GM19372 (cell line): ENCODE measurements at regions not wholly inside any gene's neighbourhood (a gene's known extent, or its start where the extent isn't known, plus 50 kb on each side); places are given as distances from the start of the nearest gene placed in this dataset.
A peak's percentile ranks its signal among the peaks of the same experiment; 100 is the strongest.
"Not testable (repeated sequence)": the region's sequence is repeated elsewhere in the genome, so short reads cannot be mapped to it uniquely, and the experiment has no call there.

Experiments
- ATAC-seq: cut with Tn5 transposase; IDR thresholded peaks from one replicate; pipeline ENCODE4 v1.9.1; 2021; ENCODE audit warnings: mild to moderate bottlenecking, low read depth, moderate library complexity; ENCODE audit not compliant: unreplicated experiment

- ATAC-seq: no peak
Observed at GRCh38 chr4:86521373-86521969, 72.6 kb upstream of the PTPN13 start.

DNA sequence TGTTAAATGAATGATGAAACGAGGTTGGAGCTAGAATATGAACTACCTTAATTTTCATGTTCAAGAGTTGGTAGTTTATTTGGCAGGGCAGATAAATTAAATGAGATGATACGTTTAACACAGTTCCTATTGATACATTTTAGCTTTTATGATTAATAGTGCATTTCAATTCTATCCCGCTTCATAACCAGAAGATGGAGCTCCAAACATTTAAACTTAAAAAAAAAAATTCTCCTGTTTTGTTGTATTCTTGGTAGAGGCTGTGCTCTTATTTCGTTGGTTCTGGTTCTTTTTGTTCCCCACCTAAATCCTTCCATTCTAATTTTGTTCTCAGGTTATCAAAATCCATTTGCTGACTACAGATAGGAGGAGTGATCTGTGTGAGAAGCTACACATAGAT lies 71.8 kb upstream of the PTPN13 start:
- no peak for ATAC-seq

DNA sequence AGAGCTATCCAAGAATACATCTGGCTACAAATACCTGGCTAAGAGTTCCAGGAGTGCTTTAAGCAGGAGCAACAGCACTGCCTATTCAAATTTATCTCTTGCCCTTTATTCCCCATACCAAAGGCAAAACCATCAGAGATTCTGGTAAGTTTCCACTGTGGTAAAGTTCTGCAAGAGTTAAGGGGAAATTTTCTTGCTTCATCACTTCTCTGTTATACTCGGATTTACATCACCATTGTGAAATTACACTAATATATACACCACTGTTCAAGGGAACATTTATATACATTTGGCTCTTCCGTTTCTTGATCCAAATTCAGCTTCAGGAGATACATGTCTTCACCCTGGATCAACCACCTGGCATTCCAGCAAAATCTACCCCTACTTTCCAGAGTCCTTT lies 70.8 kb upstream of the PTPN13 start:
- no peak for ATAC-seq

DNA sequence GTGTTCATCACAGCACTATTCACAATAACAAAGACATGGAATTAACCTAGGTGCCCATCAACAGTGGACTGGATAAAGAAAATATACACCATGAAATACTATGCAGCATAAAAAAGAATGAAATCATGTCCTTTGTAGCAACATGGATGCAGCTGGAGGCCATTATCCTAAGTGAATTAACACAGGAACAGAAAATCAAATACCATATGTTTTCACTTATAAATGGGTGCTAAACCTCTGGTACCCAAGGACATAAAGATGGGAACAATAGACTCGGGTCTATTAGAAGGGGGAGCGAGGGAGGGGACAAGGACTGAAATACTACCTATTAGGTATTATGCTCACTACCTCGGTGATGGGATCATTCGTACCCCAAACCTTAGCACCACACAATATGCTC lies 66.4 kb upstream of the PTPN13 start:
- ATAC-seq: not testable (repeated sequence)

DNA sequence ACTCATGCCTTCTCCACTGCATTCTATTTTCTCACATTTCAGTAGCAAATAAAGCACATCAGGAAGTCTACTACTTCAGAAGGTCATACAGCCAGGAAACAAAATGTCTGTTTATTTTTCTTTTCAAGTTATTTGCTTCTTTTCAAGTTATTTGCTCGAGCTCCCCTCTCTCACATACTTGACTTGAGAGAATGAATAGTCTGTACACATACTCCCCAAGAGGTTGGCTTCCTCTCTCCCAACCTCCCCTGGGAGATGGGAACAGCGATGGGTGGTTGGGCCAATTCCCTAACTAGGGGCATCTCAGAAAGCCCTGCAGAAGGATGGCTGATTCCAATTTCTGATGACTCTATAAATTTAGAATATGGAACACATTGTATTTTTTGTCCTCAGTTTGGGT lies 64.7 kb upstream of the PTPN13 start:
- ATAC-seq: no peak

DNA sequence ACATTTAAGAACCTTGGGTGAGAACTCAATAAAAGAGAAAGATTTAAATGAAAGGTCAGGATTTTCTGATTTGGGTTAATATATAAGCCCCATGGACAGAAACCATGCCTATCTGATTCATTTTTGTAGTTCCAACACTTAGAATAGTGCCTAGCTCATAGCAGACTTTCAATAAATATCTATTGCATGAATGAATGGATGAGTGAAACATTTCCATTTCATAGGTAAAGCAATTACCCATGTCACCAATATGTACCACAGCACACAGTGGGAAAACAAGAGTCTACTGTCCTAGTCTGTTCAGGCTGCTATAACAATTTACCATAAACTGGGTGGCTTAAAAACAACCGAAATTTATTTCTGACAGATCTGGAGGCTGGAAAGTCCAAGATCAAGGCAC lies 63.9 kb upstream of the PTPN13 start:
- ATAC-seq: no peak

- ATAC-seq: no peak
Observed at GRCh38 chr4:86531440-86531839, 62.7 kb upstream of the PTPN13 start.

- ATAC-seq: no peak
Observed at GRCh38 chr4:86532851-86533250, 61.3 kb upstream of the PTPN13 start.

DNA sequence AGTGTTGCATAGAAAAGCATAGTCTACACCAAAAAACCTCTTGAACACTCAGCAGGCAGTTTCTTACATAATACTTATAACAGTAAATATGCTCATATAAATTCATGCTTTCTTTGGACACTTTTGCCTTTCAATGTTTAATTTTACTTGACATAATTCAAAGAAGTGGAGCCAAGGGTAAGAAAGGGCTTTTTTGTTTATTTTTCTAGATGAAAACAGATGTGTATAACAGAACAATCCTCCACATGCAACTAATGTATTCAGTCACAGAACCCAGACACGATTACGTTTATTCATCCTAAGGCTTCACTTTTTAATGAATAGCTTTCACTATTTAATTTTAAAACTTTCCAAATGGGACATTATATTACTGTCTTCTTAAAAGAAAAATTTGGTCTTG lies 58.0 kb upstream of the PTPN13 start:
- ATAC-seq: no peak

- ATAC-seq: no peak
Observed at GRCh38 chr4:86542319-86543027, 51.6 kb upstream of the PTPN13 start.

DNA sequence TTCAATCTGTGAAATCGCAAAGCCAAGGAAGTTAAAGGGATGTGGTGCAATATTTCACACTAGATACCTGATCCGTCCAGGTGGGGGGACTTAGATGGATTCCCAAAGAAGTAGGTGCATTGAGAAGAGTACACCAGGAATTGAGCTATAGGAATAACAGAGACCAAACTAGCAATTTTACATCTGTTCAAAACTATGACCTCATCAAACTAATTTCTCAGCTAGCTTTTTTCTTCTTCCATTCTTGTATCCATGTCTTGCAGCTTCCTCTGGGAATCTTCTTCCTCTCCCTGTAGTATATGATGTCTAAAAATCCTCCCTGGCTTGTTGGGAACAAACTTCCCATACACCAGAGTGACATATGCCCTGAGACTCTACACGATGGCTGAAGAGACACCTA lies 51.0 kb upstream of the PTPN13 start:
- ATAC-seq: no peak

DNA sequence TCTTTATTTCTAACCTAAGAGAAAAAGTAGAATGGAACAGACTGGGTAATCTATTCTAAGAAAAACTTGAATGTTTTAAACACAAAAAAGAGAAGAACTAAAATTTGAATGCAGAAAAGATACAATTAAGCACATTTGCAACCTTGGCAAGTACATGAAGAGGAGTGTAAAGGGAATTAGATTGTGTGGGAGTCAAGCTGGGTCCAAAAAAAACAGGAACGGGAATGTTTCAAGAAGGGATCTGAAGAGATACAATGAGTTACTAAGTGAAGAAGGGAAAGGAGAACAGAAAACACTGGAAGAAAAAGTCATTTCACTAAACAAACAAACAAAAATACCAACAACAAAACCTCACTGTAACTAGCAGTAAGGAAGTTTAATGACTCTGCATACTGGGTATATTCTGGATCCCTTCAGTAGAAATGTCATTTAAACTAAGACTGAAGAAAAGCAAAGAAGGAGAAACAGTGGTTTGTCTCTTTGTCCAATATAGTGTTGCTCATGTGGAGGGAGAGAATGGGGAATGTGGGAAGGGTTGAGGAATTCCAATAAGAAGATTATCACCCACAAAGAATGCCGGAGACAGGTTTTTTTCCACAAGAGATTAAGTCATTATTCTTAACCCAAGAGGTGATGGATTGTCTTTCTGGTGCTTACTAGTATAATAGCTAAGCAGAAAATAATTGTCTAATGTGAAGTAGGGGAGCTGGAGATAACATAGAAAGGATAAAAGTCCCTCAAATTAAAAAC lies 50.4 kb upstream of the PTPN13 start:
- ATAC-seq: no peak

- peak; percentile 81 for ATAC-seq
Observed at GRCh38 chr4:86544310-86544966, 49.7 kb upstream of the PTPN13 start.
